Cardiac fibroblast (primary cell): ENCODE measurements at regions not wholly inside any gene's neighbourhood (a gene's known extent, or its start where the extent isn't known, plus 50 kb on each side); places are given as distances from the start of the nearest gene placed in this dataset.
A peak's percentile ranks its signal among the peaks of the same experiment; 100 is the strongest.

ENCODE experiments used
- DNase-seq, 2 donors: peaks; one replicate each; pipeline versions ENCODE4 v3.0.0 to v3.0.0-alpha.2; 2010; ENCODE audit warnings: low read depth in 2 of 2
- H3K4me3 ChIP-seq, 2 donors: replicated peaks in 1 of 2; 1 replicate in 1 of 2; 2 replicates in 1 of 2; pipeline ENCODE4 v1.5.1; 2011; ENCODE audit warnings: low read depth in 2 of 2, low read length in 2 of 2, mild to moderate bottlenecking in 2 of 2, moderate library complexity in 1 of 2
- TF ChIP-seq, protein P1 (sequence below): IDR thresholded peaks from one replicate; pipeline ENCODE4 v1.5.1; 2011; ENCODE audit warnings: low read depth, mild to moderate bottlenecking, low read length, inconsistent platforms

DNA sequence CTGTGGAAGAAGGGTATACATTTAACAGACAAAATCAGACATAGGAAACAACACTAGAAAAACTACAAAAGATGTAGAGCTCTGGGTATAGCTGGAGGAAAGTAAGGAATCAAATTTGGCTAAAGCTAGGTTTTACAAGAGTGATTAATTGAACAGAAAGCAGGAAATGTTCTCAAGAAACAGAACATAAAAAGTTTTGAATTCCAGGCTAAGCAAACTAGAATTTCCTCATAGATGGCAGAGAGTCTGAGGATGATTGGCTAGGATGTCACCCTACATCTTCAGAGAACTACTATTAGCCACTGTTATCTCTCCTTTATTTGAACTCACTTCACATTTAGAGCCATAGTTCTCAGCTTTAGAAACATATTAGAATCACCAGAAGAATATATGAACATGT is 502.1 kb upstream of the PAPPA start:
- TF ChIP-seq, protein P1, sequence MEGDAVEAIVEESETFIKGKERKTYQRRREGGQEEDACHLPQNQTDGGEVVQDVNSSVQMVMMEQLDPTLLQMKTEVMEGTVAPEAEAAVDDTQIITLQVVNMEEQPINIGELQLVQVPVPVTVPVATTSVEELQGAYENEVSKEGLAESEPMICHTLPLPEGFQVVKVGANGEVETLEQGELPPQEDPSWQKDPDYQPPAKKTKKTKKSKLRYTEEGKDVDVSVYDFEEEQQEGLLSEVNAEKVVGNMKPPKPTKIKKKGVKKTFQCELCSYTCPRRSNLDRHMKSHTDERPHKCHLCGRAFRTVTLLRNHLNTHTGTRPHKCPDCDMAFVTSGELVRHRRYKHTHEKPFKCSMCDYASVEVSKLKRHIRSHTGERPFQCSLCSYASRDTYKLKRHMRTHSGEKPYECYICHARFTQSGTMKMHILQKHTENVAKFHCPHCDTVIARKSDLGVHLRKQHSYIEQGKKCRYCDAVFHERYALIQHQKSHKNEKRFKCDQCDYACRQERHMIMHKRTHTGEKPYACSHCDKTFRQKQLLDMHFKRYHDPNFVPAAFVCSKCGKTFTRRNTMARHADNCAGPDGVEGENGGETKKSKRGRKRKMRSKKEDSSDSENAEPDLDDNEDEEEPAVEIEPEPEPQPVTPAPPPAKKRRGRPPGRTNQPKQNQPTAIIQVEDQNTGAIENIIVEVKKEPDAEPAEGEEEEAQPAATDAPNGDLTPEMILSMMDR: no peak
- H3K4me3 ChIP-seq: no peak overlapping the region
- DNase-seq: peak; percentile 16 to 61

- peak; percentile 54 to 88 for DNase-seq
- no peak overlapping the region for H3K4me3 ChIP-seq
- TF ChIP-seq, protein P1: no peak
Observed at GRCh38 chr9:115653171-115653606, 500.4 kb upstream of the PAPPA start.

- no peak for DNase-seq
- TF ChIP-seq, protein P1: no peak
- H3K4me3 ChIP-seq: no peak overlapping the region
Observed at GRCh38 chr9:115657695-115658094, 495.9 kb upstream of the PAPPA start.

DNA sequence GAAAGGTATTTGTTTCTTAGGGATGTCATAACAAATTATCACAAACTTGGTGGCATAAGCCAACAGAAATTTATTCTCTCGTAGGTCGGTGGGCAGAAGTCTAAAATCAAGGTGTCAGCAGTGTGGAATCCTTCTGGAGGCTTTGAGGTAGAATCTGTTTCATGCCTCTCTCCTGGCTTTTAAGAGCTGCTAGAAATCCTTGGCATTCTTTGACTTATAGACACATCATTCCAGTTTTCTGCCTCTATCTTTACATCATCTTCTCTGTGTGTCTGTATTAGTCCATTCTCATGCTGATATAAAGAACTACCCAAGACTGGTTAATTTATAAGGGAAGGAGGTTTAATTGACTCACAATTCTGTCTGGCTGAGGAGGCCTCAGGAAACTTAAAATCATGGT is 488.1 kb upstream of the PAPPA start:
- no peak overlapping the region for H3K4me3 ChIP-seq
- no peak for DNase-seq
- TF ChIP-seq, protein P1: no peak

- H3K4me3 ChIP-seq: no peak overlapping the region
- TF ChIP-seq, protein P1: no peak
- DNase-seq: peak; percentile 85 to 97
Observed at GRCh38 chr9:115668521-115668920, 485.1 kb upstream of the PAPPA start.

DNA sequence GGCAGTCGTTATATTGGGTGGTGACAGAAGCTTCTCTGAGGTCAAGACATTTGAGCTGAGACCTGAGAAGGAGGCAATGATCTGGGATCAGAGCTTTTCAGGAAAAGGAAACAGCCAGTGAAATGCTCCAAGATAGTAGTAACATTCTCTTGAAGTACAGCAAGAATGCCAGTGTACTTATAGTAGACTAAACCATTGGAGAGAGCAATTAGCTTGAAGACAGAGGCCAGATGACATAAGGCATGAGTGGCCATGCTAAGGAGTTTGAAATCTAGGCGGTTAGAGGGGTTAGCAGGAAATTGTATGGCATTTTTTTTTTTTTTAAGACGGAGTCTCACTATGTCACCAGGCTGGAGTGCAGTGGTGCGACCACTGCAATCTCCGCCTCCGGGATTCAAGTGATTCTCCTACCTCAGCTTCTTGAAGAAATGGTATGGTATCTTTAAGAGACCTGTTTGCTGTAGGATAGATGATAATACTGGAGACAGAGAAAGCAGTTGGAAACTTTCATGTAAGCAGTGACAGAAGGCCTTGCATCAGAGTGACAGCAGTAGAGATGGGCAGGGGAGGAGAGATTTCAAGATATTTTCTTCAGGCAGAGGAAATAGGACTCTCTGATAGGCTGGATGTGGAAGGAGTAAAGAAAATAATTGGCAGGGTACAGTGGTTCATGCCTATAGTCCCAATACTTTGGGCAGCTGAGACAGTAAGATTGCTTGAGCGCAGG is 482.2 kb upstream of the PAPPA start:
- DNase-seq: peak in 1 of 2 donors; percentile 36
- TF ChIP-seq, protein P1: no peak
- no peak overlapping the region for H3K4me3 ChIP-seq

DNA sequence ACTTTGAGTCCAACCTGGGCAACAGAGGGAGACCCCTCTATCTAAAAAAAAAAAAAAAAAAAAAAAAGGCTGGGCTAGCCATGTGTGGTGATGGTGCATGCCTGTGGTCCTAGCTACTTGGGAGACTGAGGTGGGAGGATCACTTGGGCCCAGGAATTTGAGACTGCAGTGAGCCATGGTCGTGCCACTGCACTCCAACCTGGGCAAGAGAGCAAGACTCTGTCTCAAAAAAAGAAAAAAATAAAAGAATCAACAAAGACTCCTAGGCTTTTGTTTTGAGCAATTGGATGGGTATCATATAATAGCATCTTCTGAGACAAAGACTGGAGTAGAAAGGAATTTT is 481.7 kb upstream of the PAPPA start:
- no peak overlapping the region for H3K4me3 ChIP-seq
- TF ChIP-seq, protein P1: no peak
- no peak for DNase-seq
